ENCODE measurements at regions not wholly inside any gene's neighbourhood (a gene's known extent, or its start where the extent isn't known, plus 50 kb on each side); places are given as distances from the start of the nearest gene placed in this dataset.

DNA sequence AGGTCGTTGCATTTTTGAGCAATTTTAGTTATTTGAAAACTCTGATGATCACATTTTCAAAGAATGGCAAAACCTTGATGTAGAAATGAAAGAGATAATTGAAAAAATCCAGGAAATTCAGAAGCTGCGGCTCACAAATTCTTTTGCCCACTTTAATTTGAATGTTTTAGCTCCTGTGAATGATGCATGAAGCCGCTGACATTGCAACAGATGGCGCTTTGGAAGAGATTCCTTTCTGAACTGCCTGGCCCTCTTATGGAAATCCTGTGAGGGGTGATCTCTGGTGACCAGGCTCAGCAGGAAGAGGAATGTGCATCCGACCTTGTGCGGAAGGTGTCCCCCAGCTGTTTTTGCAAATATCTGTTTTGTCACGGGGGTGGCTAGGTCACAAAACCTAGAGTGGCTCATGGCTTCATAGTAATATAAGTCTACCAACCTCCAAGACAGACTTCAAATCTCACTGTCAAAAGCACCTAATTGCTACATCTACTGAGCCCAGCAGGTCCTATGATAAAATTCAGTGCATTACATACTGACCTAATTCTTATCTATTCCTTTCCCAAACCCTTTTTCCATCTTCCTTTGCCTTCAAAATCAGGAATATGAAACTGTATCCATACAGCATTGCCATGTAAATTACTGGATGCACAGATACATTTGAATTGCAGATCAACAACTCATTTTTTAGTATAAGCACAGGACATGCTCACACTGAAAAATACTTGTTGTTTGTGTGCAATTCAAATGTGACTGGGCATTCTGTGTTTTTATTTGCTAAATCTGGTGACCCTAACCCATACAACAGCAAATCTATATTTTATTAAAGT is 412.7 kb downstream of the ETS1 start:
- peaks cover 15% of the 10 kb centered on the region for H3K4me1 Mint-ChIP-seq
- no peak overlapping the region for H3K4me3 Mint-ChIP-seq
- no peaks in the 10 kb centered on the region for H3K36me3 Mint-ChIP-seq
- H3K27me3 Mint-ChIP-seq (ENCODE audit: low read depth): no peaks in the 10 kb centered on the region
- ChIA-PET POLR2A (no interaction called here), CTCF (interaction anchor here (0.7 to 5.2 kb wide), 8 partner anchors 17 to 706 kb away, joined by 3 to 66 read pairs (median 4); no protein-coding TSS in a partner anchor)
- peak; percentile 83 for ATAC-seq
- H3K27ac Mint-ChIP-seq: peak overlapping the region; percentile 47; the same call in 1 of the 2 replicates
- peak; percentile 41 for DNase-seq (ENCODE audit: low spot score)
- TF ChIP-seq TEAD1 (CRISPR knock-in tag; IDR thresholded peaks at IDR 0.05) (peak; percentile 59; the same call in 1 of the 2 replicates), OVOL2 (CRISPR knock-in tag; IDR thresholded peaks at IDR 0.05; ENCODE audit: borderline replicate concordance) (no peak), ELF4 (CRISPR knock-in tag; IDR thresholded peaks at IDR 0.05; ENCODE audit: low read depth) (no peak), RORB (CRISPR knock-in tag; IDR thresholded peaks at IDR 0.05) (no peak), FOXP1 (CRISPR knock-in tag; IDR thresholded peaks at IDR 0.05; ENCODE audit: borderline replicate concordance) (no peak), ZNF423 (CRISPR knock-in tag; IDR thresholded peaks at IDR 0.05) (0 out of 2 replicates have a peak, but pooled peaks have one; percentile 19), MXD4 (CRISPR knock-in tag; IDR thresholded peaks at IDR 0.05; ENCODE audit: borderline replicate concordance) (no peak), TCF7 (CRISPR knock-in tag; IDR thresholded peaks at IDR 0.05; ENCODE audit: low read depth) (no peak), NR1H2 (CRISPR knock-in tag; IDR thresholded peaks at IDR 0.05) (no peak)
- TF ChIP-seq, protein P1, sequence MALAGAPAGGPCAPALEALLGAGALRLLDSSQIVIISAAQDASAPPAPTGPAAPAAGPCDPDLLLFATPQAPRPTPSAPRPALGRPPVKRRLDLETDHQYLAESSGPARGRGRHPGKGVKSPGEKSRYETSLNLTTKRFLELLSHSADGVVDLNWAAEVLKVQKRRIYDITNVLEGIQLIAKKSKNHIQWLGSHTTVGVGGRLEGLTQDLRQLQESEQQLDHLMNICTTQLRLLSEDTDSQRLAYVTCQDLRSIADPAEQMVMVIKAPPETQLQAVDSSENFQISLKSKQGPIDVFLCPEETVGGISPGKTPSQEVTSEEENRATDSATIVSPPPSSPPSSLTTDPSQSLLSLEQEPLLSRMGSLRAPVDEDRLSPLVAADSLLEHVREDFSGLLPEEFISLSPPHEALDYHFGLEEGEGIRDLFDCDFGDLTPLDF (CRISPR knock-in tag; IDR thresholded peaks at IDR 0.05): no peak
- TF ChIP-seq, protein P2, sequence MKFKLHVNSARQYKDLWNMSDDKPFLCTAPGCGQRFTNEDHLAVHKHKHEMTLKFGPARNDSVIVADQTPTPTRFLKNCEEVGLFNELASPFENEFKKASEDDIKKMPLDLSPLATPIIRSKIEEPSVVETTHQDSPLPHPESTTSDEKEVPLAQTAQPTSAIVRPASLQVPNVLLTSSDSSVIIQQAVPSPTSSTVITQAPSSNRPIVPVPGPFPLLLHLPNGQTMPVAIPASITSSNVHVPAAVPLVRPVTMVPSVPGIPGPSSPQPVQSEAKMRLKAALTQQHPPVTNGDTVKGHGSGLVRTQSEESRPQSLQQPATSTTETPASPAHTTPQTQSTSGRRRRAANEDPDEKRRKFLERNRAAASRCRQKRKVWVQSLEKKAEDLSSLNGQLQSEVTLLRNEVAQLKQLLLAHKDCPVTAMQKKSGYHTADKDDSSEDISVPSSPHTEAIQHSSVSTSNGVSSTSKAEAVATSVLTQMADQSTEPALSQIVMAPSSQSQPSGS (CRISPR knock-in tag; IDR thresholded peaks at IDR 0.05; ENCODE audit: borderline replicate concordance, low read depth): no peak
- TF ChIP-seq, protein P3, sequence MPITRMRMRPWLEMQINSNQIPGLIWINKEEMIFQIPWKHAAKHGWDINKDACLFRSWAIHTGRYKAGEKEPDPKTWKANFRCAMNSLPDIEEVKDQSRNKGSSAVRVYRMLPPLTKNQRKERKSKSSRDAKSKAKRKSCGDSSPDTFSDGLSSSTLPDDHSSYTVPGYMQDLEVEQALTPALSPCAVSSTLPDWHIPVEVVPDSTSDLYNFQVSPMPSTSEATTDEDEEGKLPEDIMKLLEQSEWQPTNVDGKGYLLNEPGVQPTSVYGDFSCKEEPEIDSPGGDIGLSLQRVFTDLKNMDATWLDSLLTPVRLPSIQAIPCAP (CRISPR knock-in tag; IDR thresholded peaks at IDR 0.05): no peak
- TF ChIP-seq, protein P4, sequence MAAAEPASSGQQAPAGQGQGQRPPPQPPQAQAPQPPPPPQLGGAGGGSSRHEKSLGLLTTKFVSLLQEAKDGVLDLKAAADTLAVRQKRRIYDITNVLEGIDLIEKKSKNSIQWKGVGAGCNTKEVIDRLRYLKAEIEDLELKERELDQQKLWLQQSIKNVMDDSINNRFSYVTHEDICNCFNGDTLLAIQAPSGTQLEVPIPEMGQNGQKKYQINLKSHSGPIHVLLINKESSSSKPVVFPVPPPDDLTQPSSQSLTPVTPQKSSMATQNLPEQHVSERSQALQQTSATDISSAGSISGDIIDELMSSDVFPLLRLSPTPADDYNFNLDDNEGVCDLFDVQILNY (CRISPR knock-in tag; IDR thresholded peaks at IDR 0.05): no peak
- TF ChIP-seq, protein P5, sequence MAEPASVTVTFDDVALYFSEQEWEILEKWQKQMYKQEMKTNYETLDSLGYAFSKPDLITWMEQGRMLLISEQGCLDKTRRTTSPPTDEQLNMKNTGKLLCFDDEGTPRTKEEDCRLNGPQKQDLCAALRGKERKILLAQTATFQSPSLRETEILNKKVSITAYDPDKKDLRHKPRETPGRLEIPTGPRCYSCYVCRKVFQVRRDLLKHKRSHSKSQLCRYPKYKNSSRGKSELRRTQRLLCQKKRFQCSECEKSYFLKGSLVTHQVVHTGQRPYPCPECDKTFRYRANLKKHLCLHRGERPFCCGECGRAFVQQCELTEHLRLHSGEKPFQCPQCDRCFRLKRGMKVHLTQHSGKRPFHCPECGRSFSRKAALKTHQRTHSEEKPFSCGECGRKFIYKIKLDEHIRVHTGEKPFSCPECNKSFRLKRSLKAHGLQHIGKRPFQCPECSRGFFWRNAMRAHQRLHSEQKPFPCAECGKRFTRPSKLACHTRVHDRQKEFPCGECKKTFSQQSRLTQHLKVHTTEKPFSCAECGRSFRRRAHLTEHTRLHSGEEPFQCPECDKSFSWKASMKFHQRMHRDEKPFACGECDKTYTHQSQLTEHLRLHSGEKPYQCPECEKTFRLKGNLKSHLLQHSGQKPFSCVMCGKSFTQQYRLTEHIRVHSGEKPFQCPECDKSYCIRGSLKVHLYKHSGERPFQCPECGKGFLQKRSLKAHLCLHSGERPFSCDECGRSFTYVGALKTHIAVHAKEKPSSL (CRISPR knock-in tag; conservative IDR thresholded peaks at IDR 0.05): no peak
- no peaks in the 10 kb centered on the region for H3K9me3 Mint-ChIP-seq

DNA sequence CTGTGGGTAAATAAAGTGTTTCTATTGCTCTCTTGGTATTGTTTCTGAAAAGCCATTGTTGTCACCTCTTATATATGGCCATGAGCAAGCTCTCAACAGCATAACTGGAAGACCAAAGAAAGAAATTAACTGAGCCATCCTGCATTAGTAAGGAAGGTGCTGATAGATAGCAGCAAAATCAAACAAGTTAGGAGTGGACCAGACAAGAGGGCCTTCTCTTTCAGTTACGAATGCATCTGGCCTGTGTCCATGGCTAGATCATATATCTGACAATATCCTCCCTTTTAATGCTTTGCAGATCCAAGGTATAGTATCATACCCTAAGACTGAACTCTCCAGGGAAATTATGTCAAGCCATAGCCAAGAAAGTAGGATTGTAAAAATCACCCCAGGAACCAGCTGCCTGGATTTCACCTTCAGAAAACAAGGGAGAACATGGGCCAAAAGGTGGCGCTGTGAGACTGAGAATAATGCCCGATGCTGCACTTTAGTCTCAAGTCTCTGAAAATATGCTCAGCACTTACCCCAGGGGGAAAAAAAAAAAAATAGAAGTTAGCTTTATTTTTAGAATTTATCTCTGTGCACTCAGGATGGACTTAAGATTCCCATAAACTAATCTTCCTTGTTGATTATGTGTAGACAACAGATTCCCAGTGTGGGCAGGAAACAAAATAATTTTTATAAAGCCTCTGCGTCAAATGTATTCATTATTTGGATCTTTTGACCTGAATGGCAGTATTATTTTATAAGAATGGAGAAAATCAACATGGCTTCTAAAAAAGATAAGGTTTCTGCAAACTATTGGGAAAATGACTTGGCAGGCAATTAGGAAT is 415.1 kb downstream of the ETS1 start:
- ChIA-PET CTCF (interaction anchor here (0.6 to 5.2 kb wide), 29 partner anchors 12 to 852 kb away, joined by 3 to 66 read pairs (median 4); no protein-coding TSS in a partner anchor), POLR2A (no interaction called here)
- DNase-seq (ENCODE audit: low spot score) (peak; percentile 84), ATAC-seq (peak; percentile 73)
- Mint-ChIP-seq H3K36me3 (no peaks in the 10 kb centered on the region), H3K27ac (no peak overlapping the region), H3K9me3 (no peaks in the 10 kb centered on the region), H3K4me1 (peaks cover 15% of the 10 kb centered on the region), H3K27me3 (ENCODE audit: low read depth) (no peaks in the 10 kb centered on the region), H3K4me3 (no peak overlapping the region)
- TF ChIP-seq, protein P6, sequence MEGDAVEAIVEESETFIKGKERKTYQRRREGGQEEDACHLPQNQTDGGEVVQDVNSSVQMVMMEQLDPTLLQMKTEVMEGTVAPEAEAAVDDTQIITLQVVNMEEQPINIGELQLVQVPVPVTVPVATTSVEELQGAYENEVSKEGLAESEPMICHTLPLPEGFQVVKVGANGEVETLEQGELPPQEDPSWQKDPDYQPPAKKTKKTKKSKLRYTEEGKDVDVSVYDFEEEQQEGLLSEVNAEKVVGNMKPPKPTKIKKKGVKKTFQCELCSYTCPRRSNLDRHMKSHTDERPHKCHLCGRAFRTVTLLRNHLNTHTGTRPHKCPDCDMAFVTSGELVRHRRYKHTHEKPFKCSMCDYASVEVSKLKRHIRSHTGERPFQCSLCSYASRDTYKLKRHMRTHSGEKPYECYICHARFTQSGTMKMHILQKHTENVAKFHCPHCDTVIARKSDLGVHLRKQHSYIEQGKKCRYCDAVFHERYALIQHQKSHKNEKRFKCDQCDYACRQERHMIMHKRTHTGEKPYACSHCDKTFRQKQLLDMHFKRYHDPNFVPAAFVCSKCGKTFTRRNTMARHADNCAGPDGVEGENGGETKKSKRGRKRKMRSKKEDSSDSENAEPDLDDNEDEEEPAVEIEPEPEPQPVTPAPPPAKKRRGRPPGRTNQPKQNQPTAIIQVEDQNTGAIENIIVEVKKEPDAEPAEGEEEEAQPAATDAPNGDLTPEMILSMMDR (IDR thresholded peaks at IDR 0.05): peak; percentile 77
- TF ChIP-seq, protein P7, sequence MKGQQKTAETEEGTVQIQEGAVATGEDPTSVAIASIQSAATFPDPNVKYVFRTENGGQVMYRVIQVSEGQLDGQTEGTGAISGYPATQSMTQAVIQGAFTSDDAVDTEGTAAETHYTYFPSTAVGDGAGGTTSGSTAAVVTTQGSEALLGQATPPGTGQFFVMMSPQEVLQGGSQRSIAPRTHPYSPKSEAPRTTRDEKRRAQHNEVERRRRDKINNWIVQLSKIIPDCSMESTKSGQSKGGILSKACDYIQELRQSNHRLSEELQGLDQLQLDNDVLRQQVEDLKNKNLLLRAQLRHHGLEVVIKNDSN (CRISPR knock-in tag; IDR thresholded peaks at IDR 0.05): no peak

Measured in WTC11 (cell line).